Putamen (tissue), 1 donor: ENCODE measurements at regions not wholly inside any gene's neighbourhood (a gene's known extent, or its start where the extent isn't known, plus 50 kb on each side); places are given as distances from the start of the nearest gene placed in this dataset.

Experiments used
- DNase-seq: peaks from one replicate; pipeline ENCODE4 v3.0.0-alpha.2; 2016; ENCODE audit warnings: low spot score

- no peak for DNase-seq
These were observed 71.1 kb upstream of the NEURL1B start for GRCh38 chr5:172569861-172570558.

DNA sequence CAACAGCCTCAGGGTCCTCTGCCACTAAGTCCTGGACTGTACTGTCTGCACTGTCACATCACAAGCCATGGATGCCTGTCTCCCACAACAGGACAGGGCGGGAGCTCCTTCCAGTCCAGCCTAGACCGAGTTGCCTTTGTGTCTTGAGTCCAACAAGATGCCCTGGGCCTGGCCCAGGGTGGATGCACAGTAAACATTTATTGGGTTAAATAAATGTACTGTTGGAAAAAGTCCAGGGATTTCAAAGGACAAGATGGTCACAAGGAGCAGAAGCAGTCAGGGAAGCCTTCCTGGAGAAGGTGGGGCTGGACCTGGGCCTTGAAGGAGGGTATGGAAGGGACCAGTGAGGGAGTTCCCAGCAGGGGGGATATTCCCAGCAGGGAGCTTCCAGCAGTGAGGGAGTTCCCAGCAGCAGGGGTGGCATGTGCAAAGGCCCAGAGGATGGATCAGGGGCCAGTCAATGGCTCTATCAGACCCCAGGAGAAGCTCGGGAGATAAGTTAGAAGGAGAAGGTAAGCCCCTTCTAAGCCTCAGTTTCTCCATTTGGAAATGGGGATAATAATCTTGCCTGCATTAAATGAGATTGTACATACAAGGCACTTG, 72.7 kb upstream of the NEURL1B start:
- DNase-seq, result no peak

DNA sequence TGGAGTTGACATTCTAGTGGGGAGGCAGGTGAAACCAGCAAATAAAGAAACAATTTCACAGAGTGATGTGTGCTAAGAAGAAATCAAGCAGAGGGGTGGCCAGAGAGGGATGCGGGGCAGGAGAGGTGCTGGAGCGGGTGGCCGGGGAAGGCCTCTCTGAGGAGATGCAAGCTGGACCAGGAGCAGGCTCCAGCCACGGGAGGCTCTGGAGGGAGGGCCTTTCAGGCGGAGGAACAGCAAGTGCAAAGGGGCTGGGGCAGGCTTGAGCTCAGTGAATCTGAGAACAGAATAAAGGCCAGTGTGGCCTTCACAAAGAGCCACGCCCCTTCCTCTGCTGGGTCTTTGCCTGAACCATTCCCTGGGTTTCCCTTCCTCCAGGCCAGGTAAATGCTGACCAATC, 73.2 kb upstream of the NEURL1B start:
- DNase-seq, result no peak

GRCh38 chr5:172567294-172567693, 73.8 kb upstream of the NEURL1B start:
- DNase-seq, result no peak

GRCh38 chr5:172565931-172566665, 75.0 kb upstream of the NEURL1B start:
- no peak for DNase-seq

- DNase-seq, result no peak
These were observed 75.6 kb upstream of the NEURL1B start for GRCh38 chr5:172565455-172565854.

DNA sequence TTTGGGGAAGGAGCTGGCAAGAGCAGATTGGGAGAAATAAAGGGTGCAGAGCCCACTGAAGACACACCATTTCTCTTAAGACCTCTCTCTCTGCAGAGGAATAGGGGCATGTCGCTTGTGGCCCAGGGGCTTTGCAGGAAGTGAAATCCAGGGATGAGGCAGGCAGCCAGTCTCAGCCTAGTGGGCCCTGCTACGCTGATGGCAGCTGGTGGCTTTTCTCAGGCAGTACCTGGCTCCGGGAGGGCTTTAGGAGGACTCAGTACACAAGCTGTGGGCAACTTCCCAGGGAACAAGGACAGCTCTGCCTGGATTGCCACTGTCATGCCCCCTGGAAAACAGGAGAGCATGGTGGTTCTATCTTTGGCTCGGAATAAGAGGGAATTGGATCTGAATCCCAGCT, 76.2 kb upstream of the NEURL1B start:
- no peak for DNase-seq

GRCh38 chr5:172564188-172564587, 76.9 kb upstream of the NEURL1B start:
- no peak for DNase-seq

- no peak for DNase-seq
These were observed 78.6 kb upstream of the NEURL1B start for GRCh38 chr5:172562443-172562842.

- no peak for DNase-seq
These were observed 79.9 kb upstream of the NEURL1B start for GRCh38 chr5:172561151-172561550.

- DNase-seq, result no peak
These were observed 81.8 kb upstream of the NEURL1B start for GRCh38 chr5:172559004-172559932.

DNA sequence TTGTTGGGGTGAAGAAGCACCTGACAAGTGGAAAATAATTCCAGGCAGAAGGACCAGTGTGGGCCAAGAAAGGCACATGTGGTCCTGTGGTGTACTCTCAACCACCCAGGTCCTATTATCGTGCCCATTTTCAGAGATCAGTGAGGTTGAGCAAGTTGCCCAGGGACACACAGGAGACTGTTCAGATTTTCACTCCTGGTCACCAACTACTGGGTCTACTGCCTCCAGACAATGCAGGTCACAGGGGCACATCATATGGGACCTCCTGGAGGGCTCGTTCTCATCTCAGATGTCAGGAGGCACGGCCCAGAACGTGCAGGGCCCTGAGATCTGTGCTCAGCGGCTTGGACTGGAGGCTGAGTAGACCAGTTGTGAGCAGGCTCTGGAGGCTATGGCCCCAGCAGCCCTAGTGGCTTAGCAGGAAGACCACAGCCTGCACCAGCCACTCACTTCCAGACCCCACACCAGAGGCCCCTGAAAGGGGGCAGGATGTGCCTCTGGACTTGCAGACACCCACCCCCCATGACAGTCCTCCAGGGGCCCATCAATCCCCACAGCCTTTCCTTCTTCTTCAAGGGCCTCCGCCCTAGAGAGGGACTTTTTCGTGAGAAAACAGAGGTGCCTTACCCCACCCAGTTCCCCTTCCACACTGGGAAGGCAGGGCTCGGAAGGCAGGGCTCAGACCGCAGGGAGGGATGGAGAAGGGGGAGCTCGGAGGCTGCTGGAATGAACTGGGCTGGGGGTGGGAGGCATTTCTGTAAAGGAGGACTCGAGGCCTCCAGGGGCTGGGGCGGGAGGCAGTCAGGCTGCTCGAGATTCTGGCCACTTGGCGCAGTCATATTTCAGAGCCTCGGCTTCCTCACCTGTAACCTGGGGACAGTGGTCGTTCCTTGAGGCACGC, 82.7 kb upstream of the NEURL1B start:
- no peak for DNase-seq

- DNase-seq, result peak; percentile 35
These were observed 84.0 kb upstream of the NEURL1B start for GRCh38 chr5:172556971-172557461.

GRCh38 chr5:172556262-172556661, 84.8 kb upstream of the NEURL1B start:
- DNase-seq, result no peak

DNA sequence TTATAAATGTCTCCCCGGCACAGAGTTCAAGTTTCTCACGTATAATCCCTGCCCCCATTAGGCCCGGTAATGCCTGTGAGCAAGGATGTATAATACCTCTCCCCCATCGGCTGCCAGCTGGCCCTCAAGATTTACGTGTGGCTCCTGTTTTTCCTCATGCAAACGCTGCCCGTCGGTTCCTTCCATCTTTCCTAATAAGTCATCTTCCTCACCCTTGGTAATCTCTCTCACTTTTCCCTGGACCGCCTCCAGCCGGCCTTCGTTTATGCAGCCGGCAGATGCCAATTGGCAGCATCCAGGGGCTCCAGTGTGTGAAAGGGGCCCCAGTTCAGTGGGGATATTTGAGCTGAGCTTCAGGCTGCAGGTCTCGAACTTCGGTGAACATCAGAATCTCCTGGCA, 86.5 kb upstream of the NEURL1B start:
- no peak for DNase-seq

GRCh38 chr5:172553903-172554302, 87.2 kb upstream of the NEURL1B start:
- DNase-seq, result no peak

GRCh38 chr5:172553167-172553566, 87.9 kb upstream of the NEURL1B start:
- no peak for DNase-seq

- DNase-seq, result no peak
These were observed 90.1 kb upstream of the NEURL1B start for GRCh38 chr5:172550996-172551395.

GRCh38 chr5:172550096-172550765, 90.8 kb upstream of the NEURL1B start:
- no peak for DNase-seq

GRCh38 chr5:172549696-172550095, 91.4 kb upstream of the NEURL1B start:
- no peak for DNase-seq
